ENCODE measurements at regions not wholly inside any gene's neighbourhood (a gene's known extent, or its start where the extent isn't known, plus 50 kb on each side); places are given as distances from the start of the nearest gene placed in this dataset.

DNA sequence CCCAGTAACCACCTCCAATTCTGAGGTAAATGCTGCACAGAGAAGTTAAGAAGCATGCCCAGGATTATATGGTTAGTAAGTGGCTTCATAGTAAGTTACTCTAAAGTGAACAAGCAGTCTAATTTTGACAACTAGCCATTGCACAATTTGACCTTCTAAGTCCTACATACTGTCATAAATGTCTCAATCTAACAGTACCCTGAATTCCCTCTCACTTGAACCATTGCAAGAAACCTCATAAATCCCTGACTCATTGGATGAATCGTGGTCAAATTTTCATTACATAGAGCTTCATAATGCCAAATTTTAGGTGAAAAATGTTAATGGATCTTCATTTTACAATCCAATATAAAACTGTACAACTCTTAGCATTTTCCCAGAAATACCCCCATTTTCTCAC, 217.3 kb upstream of the GRIA4 start:
- H3K4me1 Mint-ChIP-seq = no peaks in the 10 kb centered on the region
- Histone ChIP-seq H4K20me1 (ENCODE audit: control insufficient read depth, insufficient read depth, low read length, poor library complexity, severe bottlenecking) (no peaks in the 10 kb centered on the region), H3K9ac (ENCODE audit: low read length) (no peak overlapping the region), H3K4me2 (replicated peaks; ENCODE audit: low read depth, low read length, poor library complexity, severe bottlenecking) (no peak overlapping the region), H3K9me3 (ENCODE audit: control extremely low read depth in 1 of 3, control insufficient read depth in 2 of 3, insufficient read depth in 1 of 3, low read length in 2 of 3) (no peaks in the 10 kb centered on the region), H3K27me3 (replicated peaks in 1 of 4; ENCODE audit: control extremely low read depth in 1 of 4, control insufficient read depth in 3 of 4, insufficient read depth in 4 of 4, low read length in 3 of 4) (no peaks in the 10 kb centered on the region), H3K36me3 (replicated peaks in 1 of 2; ENCODE audit: control extremely low read depth in 1 of 2, control insufficient read depth in 1 of 2, extremely low read depth in 1 of 2, insufficient read depth in 2 of 2, low read length in 1 of 2) (no peaks in the 10 kb centered on the region), H3K27ac (ENCODE audit: low read length in 2 of 2) (no peak overlapping the region), H3K4me3 (ENCODE audit: control extremely low read depth in 1 of 5, extremely low read depth in 1 of 5, insufficient read depth in 1 of 5, low read depth in 2 of 5, low read length in 4 of 5) (no peak overlapping the region), H3K79me2 (ENCODE audit: control insufficient read depth, insufficient read depth, low read length) (no peaks in the 10 kb centered on the region), H2AFZ (ENCODE audit: insufficient read depth, low read depth, low read length, poor library complexity, severe bottlenecking) (no peak overlapping the region), H3K4me1 (ENCODE audit: control insufficient read depth in 2 of 2, insufficient read depth in 2 of 2, low read length in 2 of 2) (no peaks in the 10 kb centered on the region)
- intact Hi-C loops (cut with micrococcal nuclease) = no loop called here
- no CpG with 5 or more reads among the region's 1 CpG for WGBS (ENCODE audit: insufficient coverage)
- POLR2A ChIA-PET = no interaction called here
- DNase-seq (no peak), ATAC-seq (ENCODE audit: low read depth) (no peak)
- no peak overlapping the region for H3K27ac Mint-ChIP-seq
- no peaks in the 10 kb centered on the region for H3K27me3 Mint-ChIP-seq
- CTCF ChIA-PET = no interaction called here
- no peak for TF ChIP-seq EZH2 (IDR thresholded peaks at IDR 0.05; ENCODE audit: borderline replicate concordance, insufficient read depth, low read depth, low read length, poor library complexity, severe bottlenecking)
- TF ChIP-seq, protein P1, sequence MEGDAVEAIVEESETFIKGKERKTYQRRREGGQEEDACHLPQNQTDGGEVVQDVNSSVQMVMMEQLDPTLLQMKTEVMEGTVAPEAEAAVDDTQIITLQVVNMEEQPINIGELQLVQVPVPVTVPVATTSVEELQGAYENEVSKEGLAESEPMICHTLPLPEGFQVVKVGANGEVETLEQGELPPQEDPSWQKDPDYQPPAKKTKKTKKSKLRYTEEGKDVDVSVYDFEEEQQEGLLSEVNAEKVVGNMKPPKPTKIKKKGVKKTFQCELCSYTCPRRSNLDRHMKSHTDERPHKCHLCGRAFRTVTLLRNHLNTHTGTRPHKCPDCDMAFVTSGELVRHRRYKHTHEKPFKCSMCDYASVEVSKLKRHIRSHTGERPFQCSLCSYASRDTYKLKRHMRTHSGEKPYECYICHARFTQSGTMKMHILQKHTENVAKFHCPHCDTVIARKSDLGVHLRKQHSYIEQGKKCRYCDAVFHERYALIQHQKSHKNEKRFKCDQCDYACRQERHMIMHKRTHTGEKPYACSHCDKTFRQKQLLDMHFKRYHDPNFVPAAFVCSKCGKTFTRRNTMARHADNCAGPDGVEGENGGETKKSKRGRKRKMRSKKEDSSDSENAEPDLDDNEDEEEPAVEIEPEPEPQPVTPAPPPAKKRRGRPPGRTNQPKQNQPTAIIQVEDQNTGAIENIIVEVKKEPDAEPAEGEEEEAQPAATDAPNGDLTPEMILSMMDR (IDR thresholded peaks at IDR 0.05) = no peak
- no peak overlapping the region for H3K4me3 Mint-ChIP-seq
- no peaks in the 10 kb centered on the region for H3K9me3 Mint-ChIP-seq (ENCODE audit: insufficient read depth)

DNA sequence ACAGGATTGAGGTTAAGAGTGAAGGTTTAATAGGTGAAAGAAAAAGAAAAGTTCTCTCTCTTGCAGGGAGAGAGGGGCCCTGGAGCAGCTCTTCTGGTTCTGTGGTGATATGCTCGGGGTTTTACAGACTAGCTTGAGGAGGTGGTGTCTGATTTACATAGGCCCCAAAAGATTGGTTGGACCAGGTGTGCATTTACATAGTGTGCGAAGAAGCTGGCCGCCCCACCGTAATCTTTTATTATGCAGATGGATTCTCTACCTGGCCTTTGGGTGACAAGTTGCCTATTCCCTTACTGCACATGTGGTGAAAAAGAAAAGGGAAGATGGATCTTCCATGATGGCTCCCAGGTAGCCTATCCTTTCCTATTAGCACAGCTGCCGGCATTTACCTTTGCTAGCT, 219.9 kb upstream of the GRIA4 start:
- no peaks in the 10 kb centered on the region for H3K36me3 ChIP-seq (replicated peaks in 1 of 2; ENCODE audit: control extremely low read depth in 1 of 2, control insufficient read depth in 1 of 2, extremely low read depth in 1 of 2, insufficient read depth in 2 of 2, low read length in 1 of 2)
- ChIA-PET POLR2A (no interaction called here), CTCF (interaction anchor here (0.6 kb wide), 1 partner anchor 628 kb away, joined by 3 read pairs; no protein-coding TSS in a partner anchor)
- no peak overlapping the region for H3K9ac ChIP-seq (ENCODE audit: low read length)
- H2AFZ ChIP-seq (ENCODE audit: insufficient read depth, low read depth, low read length, poor library complexity, severe bottlenecking) = no peak overlapping the region
- no peak for ATAC-seq (ENCODE audit: low read depth)
- no peaks in the 10 kb centered on the region for H3K27me3 ChIP-seq (replicated peaks in 1 of 4; ENCODE audit: control extremely low read depth in 1 of 4, control insufficient read depth in 3 of 4, insufficient read depth in 4 of 4, low read length in 3 of 4)
- WGBS (ENCODE audit: insufficient coverage) = 86% methylated on average over 3 of the region's 5 CpGs
- H3K79me2 ChIP-seq (ENCODE audit: control insufficient read depth, insufficient read depth, low read length) = no peaks in the 10 kb centered on the region
- no peak overlapping the region for H3K4me2 ChIP-seq (replicated peaks; ENCODE audit: low read depth, low read length, poor library complexity, severe bottlenecking)
- no peak for DNase-seq
- Mint-ChIP-seq H3K4me1 (no peaks in the 10 kb centered on the region), H3K27ac (no peak overlapping the region), H3K9me3 (ENCODE audit: insufficient read depth) (no peaks in the 10 kb centered on the region), H3K27me3 (no peaks in the 10 kb centered on the region), H3K4me3 (no peak overlapping the region)
- no peaks in the 10 kb centered on the region for H4K20me1 ChIP-seq (ENCODE audit: control insufficient read depth, insufficient read depth, low read length, poor library complexity, severe bottlenecking)
- H3K4me3 ChIP-seq (ENCODE audit: control extremely low read depth in 1 of 5, extremely low read depth in 1 of 5, insufficient read depth in 1 of 5, low read depth in 2 of 5, low read length in 4 of 5) = no peak overlapping the region
- no peaks in the 10 kb centered on the region for H3K9me3 ChIP-seq (ENCODE audit: control extremely low read depth in 1 of 3, control insufficient read depth in 2 of 3, insufficient read depth in 1 of 3, low read length in 2 of 3)
- TF ChIP-seq EZH2 (IDR thresholded peaks at IDR 0.05; ENCODE audit: borderline replicate concordance, insufficient read depth, low read depth, low read length, poor library complexity, severe bottlenecking) = no peak
- TF ChIP-seq, protein P1 (IDR thresholded peaks at IDR 0.05) = no peak
- H3K27ac ChIP-seq (ENCODE audit: low read length in 2 of 2) = no peak overlapping the region
- intact Hi-C loops (cut with micrococcal nuclease) = no loop called here
- H3K4me1 ChIP-seq (ENCODE audit: control insufficient read depth in 2 of 2, insufficient read depth in 2 of 2, low read length in 2 of 2) = no peaks in the 10 kb centered on the region

Measured in B cell (primary cell).